MCF 10A (cell line): ENCODE measurements at regions not wholly inside any gene's neighbourhood (a gene's known extent, or its start where the extent isn't known, plus 50 kb on each side); places are given as distances from the start of the nearest gene placed in this dataset.
"Not testable (repeated sequence)": the region's sequence is repeated elsewhere in the genome, so short reads cannot be mapped to it uniquely, and the experiment has no call there.

Experiments
- BruUV-seq: library from RNA; stranded (reverse); fragments of 400-500 nt; replicated peaks from 2 replicates; lab custom pipeline; 2021; lab: Mats Ljungman, UMichigan
- CTCF ChIA-PET: fragments of 300-600 bp; sonication (Branson Sonifier 250); formaldehyde crosslinking; extraction: SDS; loops from one replicate; lab custom pipeline; 2021; ENCODE audit warnings: antibody characterized with exemption, inconsistent platforms; lab: Yijun Ruan, JAX
- POLR2A ChIA-PET: fragments of 300-600, 350-650 bp; sonication (Branson Sonifier 250); formaldehyde crosslinking; extraction: SDS; loops from one replicate; lab custom pipeline; 2020; ENCODE audit warnings: antibody characterized with exemption, inconsistent platforms; lab: Yijun Ruan, JAX
- DNase-seq: peaks from one replicate; pipeline ENCODE4 v3.0.0-alpha.2; 2018; ENCODE audit not compliant: unreplicated experiment
- H3K27ac Mint-ChIP-seq: one replicate; pipeline ENCODE4 v1.8.0; 2022; ENCODE audit warnings: mild to moderate bottlenecking, low read depth, mixed read lengths; ENCODE audit not compliant: unreplicated experiment
- H3K27me3 Mint-ChIP-seq: one replicate; pipeline ENCODE4 v1.8.0; 2022; ENCODE audit warnings: mixed read lengths; ENCODE audit not compliant: insufficient read depth, unreplicated experiment
- H3K36me3 Mint-ChIP-seq: one replicate; pipeline ENCODE4 v1.8.0; 2022; ENCODE audit warnings: mild to moderate bottlenecking, moderate library complexity, mixed read lengths; ENCODE audit not compliant: insufficient read depth, unreplicated experiment
- H3K4me1 Mint-ChIP-seq: one replicate; pipeline ENCODE4 v1.8.0; 2022; ENCODE audit warnings: mixed read lengths; ENCODE audit not compliant: insufficient read depth, unreplicated experiment
- H3K4me3 Mint-ChIP-seq: one replicate; pipeline ENCODE4 v1.8.0; 2022; ENCODE audit warnings: mild to moderate bottlenecking, moderate library complexity, mixed read lengths; ENCODE audit not compliant: unreplicated experiment
- H3K9me3 Mint-ChIP-seq: one replicate; pipeline ENCODE4 v1.8.0; 2022; ENCODE audit warnings: mixed read lengths; ENCODE audit not compliant: unreplicated experiment
- intact Hi-C: fragments of 100-400 bp; cut with micrococcal nuclease; formaldehyde crosslinking; loops from 2 replicates; pipeline ENCODE4 v1.14.1; 2022
- TF ChIP-seq, protein P1 (sequence below): fragments of 200-600 bp; IDR thresholded peaks from one replicate; pipeline ENCODE4 v1.8.0; 2022; ENCODE audit warnings: antibody characterized with exemption, mild to moderate bottlenecking; ENCODE audit not compliant: unreplicated experiment

DNA sequence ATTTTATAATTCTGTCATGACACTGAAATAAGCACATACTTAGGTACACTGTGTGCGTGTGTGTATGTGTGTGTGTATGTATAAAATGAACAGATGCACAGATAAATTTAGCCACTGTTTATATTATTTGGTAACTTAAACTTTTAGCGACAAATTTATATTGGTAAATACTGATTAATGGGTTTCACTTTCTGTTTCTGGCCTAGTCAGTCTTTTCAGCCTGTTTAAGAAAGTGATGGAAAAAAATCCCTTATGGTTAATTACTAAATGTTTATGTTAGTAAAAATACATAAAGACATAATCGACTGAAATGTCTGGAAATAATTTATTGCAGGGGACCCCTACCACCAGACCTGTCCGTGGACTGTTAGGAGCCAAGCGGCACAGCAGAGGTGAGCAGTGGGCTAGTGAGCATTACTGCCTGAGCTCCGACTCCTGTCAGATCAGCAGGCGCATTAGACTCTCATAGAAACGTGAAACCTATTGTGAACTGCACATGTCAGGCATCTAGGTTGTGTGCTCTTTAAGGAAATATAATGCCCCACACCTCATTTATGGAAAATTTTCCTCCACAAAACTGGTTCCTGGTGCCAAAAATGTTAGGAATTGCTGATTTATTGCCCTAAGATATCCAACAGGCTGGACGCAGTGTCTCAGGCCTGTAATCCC lies 717.4 kb downstream of the SI start:
- H3K27ac Mint-ChIP-seq = no peak overlapping the region
- H3K27me3 Mint-ChIP-seq = peaks cover 43% of the 10 kb centered on the region
- no peak overlapping the region for H3K4me3 Mint-ChIP-seq
- H3K4me1 Mint-ChIP-seq = no peaks in the 10 kb centered on the region
- intact Hi-C loops = no loop called here
- no peak for DNase-seq
- BruUV-seq = no TSS peak
- no peaks in the 10 kb centered on the region for H3K9me3 Mint-ChIP-seq
- H3K36me3 Mint-ChIP-seq = no peaks in the 10 kb centered on the region
- CTCF ChIA-PET = no interaction called here
- TF ChIP-seq, protein P1, sequence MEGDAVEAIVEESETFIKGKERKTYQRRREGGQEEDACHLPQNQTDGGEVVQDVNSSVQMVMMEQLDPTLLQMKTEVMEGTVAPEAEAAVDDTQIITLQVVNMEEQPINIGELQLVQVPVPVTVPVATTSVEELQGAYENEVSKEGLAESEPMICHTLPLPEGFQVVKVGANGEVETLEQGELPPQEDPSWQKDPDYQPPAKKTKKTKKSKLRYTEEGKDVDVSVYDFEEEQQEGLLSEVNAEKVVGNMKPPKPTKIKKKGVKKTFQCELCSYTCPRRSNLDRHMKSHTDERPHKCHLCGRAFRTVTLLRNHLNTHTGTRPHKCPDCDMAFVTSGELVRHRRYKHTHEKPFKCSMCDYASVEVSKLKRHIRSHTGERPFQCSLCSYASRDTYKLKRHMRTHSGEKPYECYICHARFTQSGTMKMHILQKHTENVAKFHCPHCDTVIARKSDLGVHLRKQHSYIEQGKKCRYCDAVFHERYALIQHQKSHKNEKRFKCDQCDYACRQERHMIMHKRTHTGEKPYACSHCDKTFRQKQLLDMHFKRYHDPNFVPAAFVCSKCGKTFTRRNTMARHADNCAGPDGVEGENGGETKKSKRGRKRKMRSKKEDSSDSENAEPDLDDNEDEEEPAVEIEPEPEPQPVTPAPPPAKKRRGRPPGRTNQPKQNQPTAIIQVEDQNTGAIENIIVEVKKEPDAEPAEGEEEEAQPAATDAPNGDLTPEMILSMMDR = no peak
- POLR2A ChIA-PET = no interaction called here

- Mint-ChIP-seq H3K36me3 (no peaks in the 10 kb centered on the region), H3K27ac (no peak overlapping the region), H3K9me3 (no peaks in the 10 kb centered on the region), H3K4me1 (no peaks in the 10 kb centered on the region), H3K27me3 (peaks cover 38% of the 10 kb centered on the region), H3K4me3 (no peak overlapping the region)
- no TSS peak for BruUV-seq
- no peak for DNase-seq
- CTCF ChIA-PET = interaction anchor here (0.6 kb wide), 1 partner anchor 13 kb away, joined by 3 read pairs; no protein-coding TSS in a partner anchor
- POLR2A ChIA-PET = no interaction called here
- TF ChIP-seq, protein P1 = no peak
- intact Hi-C loops = no loop called here
Measured at GRCh38 chr3:164360078-164360578, 718.2 kb downstream of the SI start.

GRCh38 chr3:164352991-164353390 lies 725.3 kb downstream of the SI start:
- CTCF ChIA-PET = no interaction called here
- Mint-ChIP-seq H3K27me3 (peaks cover 25% of the 10 kb centered on the region), H3K27ac (no peak overlapping the region), H3K4me1 (no peaks in the 10 kb centered on the region), H3K4me3 (no peak overlapping the region), H3K9me3 (no peaks in the 10 kb centered on the region), H3K36me3 (no peaks in the 10 kb centered on the region)
- TF ChIP-seq, protein P1 = no peak
- BruUV-seq = no TSS peak
- no peak for DNase-seq
- POLR2A ChIA-PET = no interaction called here
- intact Hi-C loops = no loop called here

- Mint-ChIP-seq H3K9me3 (peaks cover 13% of the 10 kb centered on the region), H3K4me1 (peaks cover 3% of the 10 kb centered on the region), H3K27ac (no peak overlapping the region), H3K27me3 (peaks cover 16% of the 10 kb centered on the region), H3K4me3 (no peak overlapping the region), H3K36me3 (no peaks in the 10 kb centered on the region)
- ChIA-PET POLR2A (interaction anchor here (0.7 kb wide), 1 partner anchor 22 kb away, joined by 4 read pairs; no protein-coding TSS in a partner anchor), CTCF (no interaction called here)
- DNase-seq = no peak
- no TSS peak for BruUV-seq
- intact Hi-C loops = no loop called here
- TF ChIP-seq, protein P1 = no peak
Measured at GRCh38 chr3:164351131-164351530, 727.2 kb downstream of the SI start.

DNA sequence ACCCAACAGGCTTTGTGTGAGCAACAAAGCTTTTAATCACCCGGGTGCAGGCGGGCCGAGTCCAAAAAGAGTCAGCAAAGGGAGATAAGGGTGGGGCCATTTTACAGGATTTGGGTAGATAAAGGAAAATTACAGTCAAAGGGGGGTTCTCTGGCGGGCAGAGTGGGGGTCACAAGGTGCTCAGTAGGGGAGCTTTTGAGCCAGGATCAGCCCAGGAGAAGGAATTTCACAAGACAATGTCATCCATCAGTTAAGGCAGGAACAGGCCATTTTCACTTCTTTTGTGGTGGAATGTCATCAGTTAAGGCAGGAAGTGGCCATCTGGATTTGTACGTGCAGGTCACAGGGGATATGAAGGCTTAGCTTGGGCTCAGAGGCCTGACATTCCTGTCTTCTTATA lies 736.1 kb downstream of the SI start:
- H3K27ac Mint-ChIP-seq, DNase-seq, H3K27me3 Mint-ChIP-seq, BruUV-seq, POLR2A ChIA-PET, intact Hi-C loops, H3K4me1 Mint-ChIP-seq, H3K36me3 Mint-ChIP-seq, H3K4me3 Mint-ChIP-seq: not testable (repeated sequence)
- H3K9me3 Mint-ChIP-seq = peaks cover 15% of the 10 kb centered on the region
- CTCF ChIA-PET = interaction anchor here (0.6 kb wide), 1 partner anchor 388 kb away, joined by 3 read pairs; no protein-coding TSS in a partner anchor
